ENCODE measurements at regions not wholly inside any gene's neighbourhood (a gene's known extent, or its start where the extent isn't known, plus 50 kb on each side); places are given as distances from the start of the nearest gene placed in this dataset.

- Histone ChIP-seq H3K9me3 (ENCODE audit: control insufficient read depth in 2 of 3, insufficient read depth in 1 of 3, low read length in 3 of 3) (no peaks in the 10 kb centered on the region), H3K36me3 (ENCODE audit: control insufficient read depth in 2 of 3, insufficient read depth in 3 of 3, low read length in 3 of 3) (no peaks in the 10 kb centered on the region), H3K27me3 (ENCODE audit: control insufficient read depth, insufficient read depth, low read length) (peaks cover 4% of the 10 kb centered on the region), H3K9ac (ENCODE audit: low read length in 3 of 3) (no peak overlapping the region), H3K4me3 (ENCODE audit: low read length in 3 of 3) (no peak overlapping the region), H3K4me1 (ENCODE audit: control insufficient read depth in 2 of 3, insufficient read depth in 2 of 3, low read depth in 1 of 3, low read length in 3 of 3) (no peaks in the 10 kb centered on the region), H3K27ac (ENCODE audit: low read depth in 2 of 2, low read length in 2 of 2) (no peak overlapping the region)
- intact Hi-C loops (cut with DNase I) = no loop called here
- DNase-seq (no peak), FAIRE-seq (no peak)
- no peak for TF ChIP-seq CTCF (IDR thresholded peaks at IDR 0.05; ENCODE audit: borderline replicate concordance, extremely low read depth, insufficient read depth)
Observed at GRCh38 chrX:112259375-112259774, 176.8 kb upstream of the TRPC5 start.

DNA sequence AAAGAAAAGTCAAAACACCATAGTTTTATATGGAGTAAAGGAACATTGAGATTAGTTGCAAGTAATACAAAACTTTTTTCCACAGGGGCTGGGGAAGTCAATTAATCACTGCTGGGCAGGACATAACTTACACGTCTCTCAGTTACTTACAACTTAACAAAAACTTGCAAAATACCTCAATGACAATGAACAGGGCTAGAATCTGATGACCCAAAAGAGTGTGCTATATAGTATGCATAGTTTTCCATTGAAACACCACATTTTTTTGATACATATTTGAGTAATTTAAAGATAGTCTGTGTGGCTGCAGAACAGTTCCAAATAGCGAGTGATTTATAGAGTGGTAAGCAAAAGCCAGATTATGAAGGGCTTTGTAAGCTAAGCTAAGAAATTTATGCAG is 172.3 kb upstream of the TRPC5 start:
- Histone ChIP-seq H3K27me3 (ENCODE audit: control insufficient read depth, insufficient read depth, low read length) (peaks cover 5% of the 10 kb centered on the region), H3K27ac (ENCODE audit: low read depth in 2 of 2, low read length in 2 of 2) (no peak overlapping the region), H3K4me1 (ENCODE audit: control insufficient read depth in 2 of 3, insufficient read depth in 2 of 3, low read depth in 1 of 3, low read length in 3 of 3) (no peaks in the 10 kb centered on the region), H3K9me3 (ENCODE audit: control insufficient read depth in 2 of 3, insufficient read depth in 1 of 3, low read length in 3 of 3) (no peaks in the 10 kb centered on the region), H3K9ac (ENCODE audit: low read length in 3 of 3) (no peak overlapping the region), H3K36me3 (ENCODE audit: control insufficient read depth in 2 of 3, insufficient read depth in 3 of 3, low read length in 3 of 3) (no peaks in the 10 kb centered on the region), H3K4me3 (ENCODE audit: low read length in 3 of 3) (no peak overlapping the region)
- intact Hi-C loops (cut with DNase I) = no loop called here
- FAIRE-seq = peak; percentile 8
- no peak for DNase-seq
- no peak for TF ChIP-seq CTCF (IDR thresholded peaks at IDR 0.05; ENCODE audit: borderline replicate concordance, extremely low read depth, insufficient read depth)

DNA sequence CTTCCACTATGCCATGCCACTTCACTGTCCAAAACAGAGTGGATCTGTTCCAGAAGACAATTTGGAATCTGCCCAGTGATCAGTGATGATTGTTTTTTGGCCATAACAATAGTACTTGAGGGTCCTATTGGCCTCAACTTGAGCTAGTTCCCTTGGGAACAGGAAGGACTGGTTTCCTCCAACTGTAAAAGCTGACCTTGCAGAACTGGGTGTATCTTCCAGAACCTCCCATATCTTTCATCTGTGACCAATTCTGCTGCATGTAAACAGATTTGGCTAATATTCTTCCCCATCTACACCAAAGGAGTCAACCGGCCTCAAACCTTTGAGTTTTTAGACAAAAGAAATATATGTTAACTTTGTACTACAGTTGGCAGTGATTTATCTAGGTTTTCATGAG is 165.1 kb upstream of the TRPC5 start:
- H3K9me3 ChIP-seq (ENCODE audit: control insufficient read depth in 2 of 3, insufficient read depth in 1 of 3, low read length in 3 of 3) = no peaks in the 10 kb centered on the region
- DNase-seq = no peak
- no peak for FAIRE-seq
- H3K27ac ChIP-seq (ENCODE audit: low read depth in 2 of 2, low read length in 2 of 2) = no peak overlapping the region
- H3K4me1 ChIP-seq (ENCODE audit: control insufficient read depth in 2 of 3, insufficient read depth in 2 of 3, low read depth in 1 of 3, low read length in 3 of 3) = no peaks in the 10 kb centered on the region
- no peaks in the 10 kb centered on the region for H3K27me3 ChIP-seq (ENCODE audit: control insufficient read depth, insufficient read depth, low read length)
- intact Hi-C loops (cut with DNase I) = no loop called here
- no peak for TF ChIP-seq CTCF (IDR thresholded peaks at IDR 0.05; ENCODE audit: borderline replicate concordance, extremely low read depth, insufficient read depth)
- no peaks in the 10 kb centered on the region for H3K36me3 ChIP-seq (ENCODE audit: control insufficient read depth in 2 of 3, insufficient read depth in 3 of 3, low read length in 3 of 3)
- H3K4me3 ChIP-seq (ENCODE audit: low read length in 3 of 3) = no peak overlapping the region
- H3K9ac ChIP-seq (ENCODE audit: low read length in 3 of 3) = no peak overlapping the region

DNA sequence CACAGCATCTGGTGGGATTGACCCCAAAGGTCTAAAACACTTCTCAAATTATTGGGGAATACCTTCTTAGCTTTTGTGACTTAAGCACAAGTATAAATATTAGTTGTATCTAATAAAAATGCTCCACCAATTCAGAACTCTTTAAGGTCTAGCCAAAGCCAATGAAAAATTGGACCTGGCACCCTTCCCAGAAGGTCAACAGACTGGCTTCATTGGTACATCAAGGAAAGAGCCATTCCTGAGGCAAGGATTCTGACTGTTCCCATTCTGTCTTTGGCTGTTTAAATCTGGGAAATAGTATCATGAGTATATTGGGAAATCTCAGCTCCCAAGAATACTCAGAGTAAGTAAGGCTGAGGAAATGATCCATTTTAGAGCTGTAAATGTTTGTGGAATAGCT is 153.0 kb upstream of the TRPC5 start:
- Histone ChIP-seq H3K4me3 (ENCODE audit: low read length in 3 of 3) (no peak overlapping the region), H3K27me3 (ENCODE audit: control insufficient read depth, insufficient read depth, low read length) (no peaks in the 10 kb centered on the region), H3K9ac (ENCODE audit: low read length in 3 of 3) (no peak overlapping the region), H3K9me3 (ENCODE audit: control insufficient read depth in 2 of 3, insufficient read depth in 1 of 3, low read length in 3 of 3) (no peaks in the 10 kb centered on the region), H3K27ac (ENCODE audit: low read depth in 2 of 2, low read length in 2 of 2) (no peak overlapping the region), H3K4me1 (ENCODE audit: control insufficient read depth in 2 of 3, insufficient read depth in 2 of 3, low read depth in 1 of 3, low read length in 3 of 3) (no peaks in the 10 kb centered on the region), H3K36me3 (ENCODE audit: control insufficient read depth in 2 of 3, insufficient read depth in 3 of 3, low read length in 3 of 3) (no peaks in the 10 kb centered on the region)
- no peak for TF ChIP-seq CTCF (IDR thresholded peaks at IDR 0.05; ENCODE audit: borderline replicate concordance, extremely low read depth, insufficient read depth)
- FAIRE-seq = no peak
- DNase-seq = no peak
- intact Hi-C loops (cut with DNase I) = no loop called here

Data from kidney (tissue), 13 donors.